AG08396 (cell line): ENCODE measurements at regions not wholly inside any gene's neighbourhood (a gene's known extent, or its start where the extent isn't known, plus 50 kb on each side); places are given as distances from the start of the nearest gene placed in this dataset.

Experiments used
- DNase-seq: peaks from one replicate; pipeline ENCODE4 v3.0.0; 2012; ENCODE audit warnings: low spot score, mixed read lengths

DNA sequence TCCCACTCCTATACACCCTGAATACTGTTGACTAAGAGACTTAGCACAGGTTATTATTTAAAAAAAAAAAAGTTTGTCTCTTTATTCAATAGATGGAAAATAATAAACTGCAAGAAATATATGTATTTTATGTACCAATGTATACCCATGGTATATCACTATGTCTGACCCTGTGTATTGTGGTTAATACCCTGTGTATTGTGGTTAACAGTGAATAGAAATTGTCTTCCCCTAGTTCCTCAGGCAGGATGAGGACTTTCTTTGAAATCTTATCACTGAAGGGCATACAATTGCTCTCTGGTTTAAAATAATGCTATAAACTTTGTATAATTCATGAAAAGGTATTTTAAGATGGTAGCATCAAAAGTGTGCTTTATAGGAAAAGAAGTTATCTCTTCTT is 80.0 kb upstream of the TMEM106B start:
- no peak for DNase-seq

DNA sequence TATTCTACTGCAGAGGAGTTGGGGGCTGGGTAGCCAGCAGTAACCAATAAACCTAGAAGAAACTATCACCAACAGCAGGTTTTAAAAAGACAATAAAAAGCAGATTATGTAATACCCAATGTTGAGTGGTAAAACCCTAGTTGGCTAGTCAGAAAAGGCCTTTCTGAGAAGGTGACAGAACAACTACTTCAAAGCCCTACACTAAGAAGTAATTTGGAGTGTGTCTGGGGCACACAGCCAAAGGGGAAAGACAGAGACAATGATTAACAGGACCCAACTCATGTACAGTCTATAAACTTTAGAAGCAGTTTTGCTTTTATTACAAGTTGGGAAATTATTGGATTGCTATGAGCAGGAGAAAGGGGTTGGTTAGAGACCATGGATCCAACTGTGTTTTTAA is 77.2 kb upstream of the TMEM106B start:
- no peak for DNase-seq

DNA sequence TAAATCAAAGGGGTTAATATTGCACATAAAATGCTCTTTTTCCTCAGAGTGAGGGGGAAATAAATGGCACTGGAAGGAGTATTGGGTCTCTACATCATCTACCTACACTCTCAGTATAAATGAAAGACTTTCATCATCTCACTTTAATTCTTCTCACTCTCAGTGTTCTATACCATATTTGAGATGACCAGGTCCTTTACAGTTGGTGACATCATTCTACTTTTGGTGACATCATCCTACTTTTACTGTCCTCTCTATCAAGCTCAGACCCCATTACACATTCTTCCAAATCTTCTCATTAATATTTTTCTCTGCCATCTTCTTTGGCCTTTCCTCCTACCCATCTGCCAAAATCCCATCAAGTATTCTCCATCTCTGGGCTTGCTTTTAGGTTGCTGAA is 74.6 kb upstream of the TMEM106B start:
- no peak for DNase-seq

DNA sequence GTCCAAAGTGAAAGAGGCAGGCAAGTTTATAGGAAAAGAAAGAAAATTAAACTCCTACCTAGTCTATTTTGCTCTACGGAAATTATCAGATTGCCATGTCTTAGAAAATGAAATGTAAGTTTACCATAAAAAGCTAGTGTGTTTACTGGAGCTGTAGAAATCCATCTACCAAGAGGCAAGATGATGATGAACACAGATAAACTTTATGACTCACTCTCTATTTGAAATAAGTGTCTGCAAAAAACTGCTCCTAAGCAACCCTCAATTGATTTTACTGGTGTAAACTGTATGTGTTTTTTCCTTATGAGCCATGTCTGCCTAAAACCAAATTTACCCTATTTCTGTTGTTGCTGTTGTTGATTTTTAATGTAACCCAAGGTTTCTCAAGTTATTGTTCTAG is 73.8 kb upstream of the TMEM106B start:
- no peak for DNase-seq

DNA sequence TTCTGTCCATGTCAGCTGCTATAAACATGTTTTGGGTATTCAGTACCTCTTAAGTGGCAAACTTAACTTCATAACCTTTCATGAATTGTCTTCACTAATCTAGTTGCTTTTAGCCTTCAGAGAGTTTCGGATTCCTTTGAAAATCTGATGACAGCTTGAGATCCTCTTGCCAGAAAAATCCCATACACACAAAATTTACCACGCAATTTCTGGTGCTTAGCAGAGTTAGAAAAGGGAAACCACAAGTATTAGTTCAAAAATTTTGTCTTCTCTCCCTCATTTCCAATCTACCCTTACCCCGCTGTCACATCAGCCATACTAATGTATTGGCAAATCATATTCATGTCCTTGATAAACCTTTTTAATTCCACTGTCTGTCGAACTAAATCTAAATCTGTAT is 72.7 kb upstream of the TMEM106B start:
- DNase-seq: no peak

DNA sequence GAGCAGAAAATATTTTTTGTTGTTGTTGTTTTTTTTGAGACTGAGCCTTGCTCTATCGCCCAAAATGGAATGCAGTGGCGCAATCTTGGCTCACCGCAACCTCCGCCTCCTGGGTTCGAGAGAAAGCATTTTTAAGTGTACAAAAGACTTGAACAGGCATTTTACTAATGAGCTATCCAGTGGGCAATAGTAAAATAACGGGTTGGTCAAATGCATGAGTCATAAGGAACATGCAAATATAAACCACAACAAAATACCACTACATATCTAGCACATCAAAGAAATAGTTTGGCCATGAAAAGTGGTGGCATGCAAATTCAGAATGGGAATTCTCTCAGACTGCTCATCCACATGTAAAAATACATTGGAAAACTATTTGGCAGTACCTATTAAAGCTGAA is 71.7 kb upstream of the TMEM106B start:
- DNase-seq: no peak

DNA sequence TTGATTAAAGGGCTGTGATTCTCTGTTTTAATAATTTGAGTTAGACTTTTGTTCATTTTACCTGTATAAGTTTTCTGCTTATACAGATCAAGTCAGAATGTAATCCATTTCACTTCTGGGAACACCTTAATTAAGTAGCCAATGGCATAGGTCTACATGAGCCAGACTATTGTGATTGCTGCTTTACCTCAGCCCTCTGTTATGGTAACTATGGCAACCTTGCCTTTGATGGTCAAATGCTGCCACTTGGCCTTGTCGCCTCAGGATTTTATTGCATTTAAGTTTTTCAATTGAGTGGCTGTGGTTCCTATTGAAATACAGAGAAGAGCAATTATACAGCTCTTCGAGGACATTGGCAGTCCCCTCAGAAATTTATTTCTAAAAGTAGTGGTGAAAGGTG is 64.3 kb upstream of the TMEM106B start:
- no peak for DNase-seq

DNA sequence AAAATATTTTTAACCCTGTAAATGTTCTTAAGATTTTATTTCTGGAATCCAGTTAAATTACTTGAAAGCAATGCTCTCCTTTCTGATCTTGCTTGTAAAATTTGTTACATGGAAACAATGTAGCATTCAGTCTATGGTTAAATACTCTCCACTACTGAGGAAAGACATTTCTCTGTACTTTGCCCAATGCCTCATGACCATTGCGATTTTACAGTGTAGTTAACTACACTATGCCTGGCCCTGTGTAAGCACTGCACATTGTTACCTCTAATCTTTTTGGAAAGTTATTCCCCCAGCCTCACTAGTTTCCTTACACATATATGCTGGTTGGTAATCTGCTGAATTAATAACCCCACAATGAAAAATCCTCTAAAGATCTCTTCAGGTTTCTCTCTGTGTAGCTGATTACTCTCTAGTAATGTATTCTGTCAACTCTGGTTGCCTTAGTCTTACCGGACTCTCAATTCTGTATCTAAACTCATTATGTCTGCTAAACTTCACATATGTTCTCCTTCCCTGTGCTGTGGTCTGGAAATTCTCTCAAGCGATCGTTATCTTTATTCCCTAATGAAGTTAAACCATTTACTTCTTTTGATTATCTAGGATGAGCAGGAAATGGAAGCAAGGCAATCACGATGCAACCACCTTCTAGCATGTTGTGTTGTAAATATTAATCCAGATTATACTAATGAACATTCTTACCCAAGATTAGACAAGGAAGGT is 58.7 kb upstream of the TMEM106B start:
- no peak for DNase-seq

DNA sequence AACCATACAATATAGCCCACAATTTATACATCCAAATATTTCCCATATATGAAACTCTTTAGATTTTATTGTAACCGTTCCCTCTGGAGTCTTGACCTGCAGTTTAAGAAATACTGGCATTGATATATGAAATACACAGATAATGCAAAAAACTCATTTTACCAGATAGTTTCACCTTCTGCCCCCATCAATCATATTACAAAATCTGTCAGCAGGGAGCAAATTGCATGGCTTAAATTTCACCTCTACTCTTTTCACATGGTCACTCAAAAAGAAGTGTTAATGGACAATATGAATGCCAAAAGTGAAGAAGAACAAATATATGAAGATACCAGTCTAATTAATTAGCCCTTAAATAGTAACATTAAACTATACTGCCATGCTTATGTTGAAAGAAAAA is 57.0 kb upstream of the TMEM106B start:
- no peak for DNase-seq

DNA sequence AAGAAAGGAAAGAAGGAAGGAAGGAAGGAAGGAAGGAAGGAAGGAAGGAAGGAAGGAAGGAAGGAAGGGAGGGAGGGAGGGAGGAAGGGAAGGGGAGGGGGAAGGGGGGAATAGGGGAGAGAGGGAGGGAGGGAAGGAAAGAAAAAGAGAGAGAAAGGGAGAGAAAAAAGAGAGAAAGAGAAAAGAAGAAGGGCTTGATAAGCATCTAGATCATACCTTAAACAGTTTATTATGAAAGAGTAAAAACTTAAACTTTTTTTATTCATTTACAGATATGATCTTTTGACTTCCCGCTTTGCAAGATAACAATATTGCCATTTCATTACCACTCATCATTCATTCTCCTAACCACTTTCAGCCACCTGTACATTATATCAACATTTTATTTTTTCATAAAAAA is 53.6 kb upstream of the TMEM106B start:
- no peak for DNase-seq

DNA sequence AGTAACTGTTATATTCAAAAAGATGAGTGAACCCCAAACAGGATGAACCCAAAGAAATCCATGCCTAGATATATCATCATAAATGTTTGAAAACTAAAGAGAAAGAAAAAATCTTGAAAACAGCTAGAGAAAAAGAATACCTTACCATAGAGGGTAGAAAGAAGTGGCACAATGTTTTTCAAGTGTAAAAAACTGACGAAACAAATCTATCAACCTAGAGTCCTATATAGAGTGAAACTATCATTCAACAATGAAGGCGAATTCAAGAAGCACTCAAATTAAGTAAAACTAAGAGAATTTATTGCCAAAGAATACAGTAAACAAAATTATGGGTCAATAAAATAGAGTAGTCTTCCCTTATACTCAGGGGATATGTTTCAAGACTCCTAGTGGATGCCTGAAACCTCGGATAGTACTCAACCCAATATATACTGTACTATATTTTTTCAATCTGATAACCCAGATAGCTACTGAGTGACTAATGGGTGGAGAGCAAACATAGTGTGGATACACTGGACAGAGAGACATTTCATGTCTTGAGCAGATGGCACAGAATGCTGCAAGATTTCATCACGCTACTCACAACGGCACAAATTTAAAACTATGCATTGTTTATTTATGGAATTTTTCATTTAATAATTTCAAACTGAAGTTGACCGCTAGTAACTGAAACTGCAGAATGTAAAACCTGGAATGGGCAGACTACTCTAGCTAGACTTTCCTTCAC is 52.6 kb upstream of the TMEM106B start:
- DNase-seq: no peak

DNA sequence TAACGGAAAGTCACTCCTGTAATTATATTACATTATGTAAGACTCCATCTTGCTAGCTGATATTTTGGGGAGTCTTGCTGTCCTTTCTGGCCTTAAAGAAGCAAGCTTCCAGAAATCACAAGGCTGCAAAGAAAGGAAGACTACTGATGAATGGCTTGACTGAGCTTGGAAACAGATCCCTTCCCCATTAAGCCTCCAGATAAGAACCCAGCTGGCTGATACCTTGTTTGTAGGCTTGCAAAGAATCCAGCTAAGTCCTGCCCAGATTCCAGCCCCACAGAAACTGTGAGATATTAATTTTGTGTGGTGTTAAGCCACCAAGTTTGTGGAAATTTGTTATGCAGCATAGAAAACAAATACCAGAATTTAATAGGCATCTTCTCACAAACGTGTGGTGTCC is 49.9 kb upstream of the TMEM106B start:
- no peak for DNase-seq
